Liver (tissue), 8 donors: ENCODE measurements at regions not wholly inside any gene's neighbourhood (a gene's known extent, or its start where the extent isn't known, plus 50 kb on each side); places are given as distances from the start of the nearest gene placed in this dataset.

Source experiments
- DNase-seq: peaks from one replicate; pipeline ENCODE4 v3.0.0-alpha.2; 2017; ENCODE audit warnings: low spot score
- H3K27ac ChIP-seq, 2 donors: one replicate each; pipeline ENCODE4 v1.7.0; 2013; ENCODE audit warnings: inconsistent platforms in 2 of 2, low read length in 2 of 2, control low read depth in 1 of 2, low read depth in 1 of 2, mild to moderate bottlenecking in 1 of 2
- H3K27me3 ChIP-seq, 4 donors: one replicate each; pipeline versions ENCODE4 v1.6.1 to v1.7.0; 2013; ENCODE audit warnings: low read length in 3 of 4, inconsistent platforms in 1 of 4, mild to moderate bottlenecking in 1 of 4, moderate library complexity in 1 of 4; ENCODE audit not compliant: control insufficient read depth in 4 of 4, insufficient read depth in 4 of 4
- H3K36me3 ChIP-seq, 4 donors: one replicate each; pipeline versions ENCODE4 v1.6.1 to v1.7.0; 2013; ENCODE audit warnings: low read length in 3 of 4, mild to moderate bottlenecking in 3 of 4, low read depth in 1 of 4, moderate library complexity in 1 of 4; ENCODE audit not compliant: control insufficient read depth in 4 of 4, insufficient read depth in 3 of 4
- H3K4me1 ChIP-seq, 4 donors: one replicate each; pipeline versions ENCODE4 v1.6.1 to v1.7.0; 2013; ENCODE audit warnings: low read length in 3 of 4, mild to moderate bottlenecking in 3 of 4, moderate library complexity in 1 of 4; ENCODE audit not compliant: control insufficient read depth in 4 of 4, insufficient read depth in 4 of 4
- H3K4me3 ChIP-seq, 3 donors: one replicate each; pipeline versions ENCODE4 v1.6.1 to v1.7.0; 2013; ENCODE audit warnings: low read length in 3 of 3, control low read depth in 1 of 3, low read depth in 1 of 3, mild to moderate bottlenecking in 1 of 3
- H3K9ac ChIP-seq, 2 donors: one replicate each; pipeline ENCODE4 v1.7.0; 2013; ENCODE audit warnings: low read length in 2 of 2, mild to moderate bottlenecking in 2 of 2, moderate library complexity in 2 of 2, control low read depth in 1 of 2, low read depth in 1 of 2
- H3K9me3 ChIP-seq, 4 donors: one replicate each; pipeline versions ENCODE4 v1.6.1 to v1.7.0; 2013; ENCODE audit warnings: low read length in 3 of 4; ENCODE audit not compliant: control insufficient read depth in 4 of 4
- ATF3 ChIP-seq: IDR thresholded peaks from 2 replicates; pipeline ENCODE4 v1.6.1; 2016; ENCODE audit warnings: antibody characterized with exemption
- CTCF ChIP-seq: fragments of 150-350 bp; IDR thresholded peaks from 2 replicates; pipeline ENCODE4 v1.5.1; 2017; ENCODE audit warnings: improper control_type of control experiment, low read depth, low read length; ENCODE audit not compliant: missing input control
- EGR1 ChIP-seq, 2 donors: IDR thresholded peaks; 2 replicates each; pipeline ENCODE4 v1.6.1; 2016 to 2018; ENCODE audit warnings: antibody characterized with exemption in 2 of 2, low read depth in 2 of 2
- FOXA1 ChIP-seq: IDR thresholded peaks from 2 replicates; pipeline ENCODE4 v1.6.1; 2016; ENCODE audit warnings: antibody characterized with exemption
- FOXA2 ChIP-seq: IDR thresholded peaks from 2 replicates; pipeline ENCODE4 v1.6.1; 2016; ENCODE audit warnings: antibody characterized with exemption
- GABPA ChIP-seq, 2 donors: IDR thresholded peaks in 1 of 2; conservative IDR thresholded peaks in 1 of 2; 2 replicates each; pipeline ENCODE4 v1.6.1; 2016; ENCODE audit warnings: antibody characterized with exemption in 2 of 2, mild to moderate bottlenecking in 1 of 2, moderate library complexity in 1 of 2
- HNF4A ChIP-seq, 2 donors: conservative IDR thresholded peaks; 2 replicates each; pipeline ENCODE4 v1.6.1; 2016; ENCODE audit warnings: antibody characterized with exemption in 2 of 2, mild to moderate bottlenecking in 2 of 2
- HNF4G ChIP-seq: IDR thresholded peaks from 2 replicates; pipeline ENCODE4 v1.6.1; 2016; ENCODE audit warnings: antibody characterized with exemption
- JUND ChIP-seq, 2 donors: IDR thresholded peaks; 2 replicates each; pipeline ENCODE4 v1.6.1; 2016; ENCODE audit warnings: antibody characterized with exemption in 2 of 2
- MAX ChIP-seq: IDR thresholded peaks from 2 replicates; pipeline ENCODE4 v1.6.1; 2016; ENCODE audit warnings: antibody characterized with exemption
- NR2F2 ChIP-seq: IDR thresholded peaks from 2 replicates; pipeline ENCODE4 v1.6.1; 2016; ENCODE audit warnings: antibody characterized with exemption
- RAD21 ChIP-seq, 2 donors: IDR thresholded peaks; 2 replicates each; pipeline ENCODE4 v1.6.1; 2016; ENCODE audit warnings: antibody characterized with exemption in 2 of 2, mild to moderate bottlenecking in 2 of 2
- REST ChIP-seq: IDR thresholded peaks from 2 replicates; pipeline ENCODE4 v1.6.1; 2016; ENCODE audit warnings: antibody characterized with exemption, mild to moderate bottlenecking
- RXRA ChIP-seq, 2 donors: IDR thresholded peaks; 2 replicates each; pipeline ENCODE4 v1.6.1; 2017 to 2018; ENCODE audit warnings: antibody characterized with exemption in 2 of 2, mild to moderate bottlenecking in 1 of 2
- SP1 ChIP-seq: IDR thresholded peaks from 2 replicates; pipeline ENCODE4 v1.6.1; 2018; ENCODE audit warnings: antibody characterized with exemption, mild to moderate bottlenecking
- TAF1 ChIP-seq: conservative IDR thresholded peaks from 2 replicates; pipeline ENCODE4 v1.6.1; 2016; ENCODE audit warnings: antibody characterized with exemption, mild to moderate bottlenecking
- YY1 ChIP-seq: IDR thresholded peaks from 2 replicates; pipeline ENCODE4 v1.6.1; 2016; ENCODE audit warnings: antibody characterized with exemption, mild to moderate bottlenecking
- ZBTB33 ChIP-seq: IDR thresholded peaks from 2 replicates; pipeline ENCODE4 v1.6.1; 2016; ENCODE audit warnings: antibody characterized with exemption
- WGBS: extraction: QIAGEN DNeasy Blood & Tissue Kit; methylation state at CpG from one replicate; pipeline ENCODE4 v1.1.7; 2013; 5-methylcytosine and 5-hydroxymethylcytosine counted together
- donor health status: healthy.
- donor health status: healthy.
- donor health status: healthy.
- donor health status: healthy.
- donor health status: healthy.

GRCh38 chr7:12493863-12494686, 76.4 kb upstream of the SCIN start:
- no peaks in the 10 kb centered on the region for H3K4me1 ChIP-seq
- no peaks in the 10 kb centered on the region for H3K27me3 ChIP-seq
- H3K36me3 ChIP-seq, result no peaks in the 10 kb centered on the region
- TF ChIP-seq SP1 (no peak), RAD21 (IDR thresholded peaks at IDR 0.05) (no peak), ZBTB33 (no peak), EGR1 (IDR thresholded peaks at IDR 0.05; ENCODE audit: low read depth in 2 of 2) (no peak), TAF1 (no peak), HNF4A (conservative IDR thresholded peaks at IDR 0.05) (no peak), ATF3 (no peak), GABPA (IDR thresholded peaks at IDR 0.05 in 1 of 2, conservative IDR thresholded peaks at IDR 0.05 in 1 of 2) (no peak), MAX (no peak), CTCF (no peak), RXRA (IDR thresholded peaks at IDR 0.05) (no peak), REST (no peak), FOXA1 (no peak), JUND (IDR thresholded peaks at IDR 0.05) (no peak), NR2F2 (no peak), YY1 (no peak), FOXA2 (no peak), HNF4G (no peak)
- H3K27ac ChIP-seq, result no peak overlapping the region
- 68% methylated on average over 2 of the region's 2 CpGs for WGBS
- H3K9me3 ChIP-seq, result no peaks in the 10 kb centered on the region
- no peak overlapping the region for H3K4me3 ChIP-seq
- no peak overlapping the region for H3K9ac ChIP-seq
- DNase-seq, result no peak
